ENCODE measurements at regions not wholly inside any gene's neighbourhood (a gene's known extent, or its start where the extent isn't known, plus 50 kb on each side); places are given as distances from the start of the nearest gene placed in this dataset.

GRCh38 chr3:25863416-25863959, 73.6 kb downstream of the OXSM start:
- peak; percentile 48 for TF ChIP-seq CTCF (conservative IDR thresholded peaks at IDR 0.05)
- no peaks in the 10 kb centered on the region for H3K4me1 Mint-ChIP-seq
- H3K27ac Mint-ChIP-seq (ENCODE audit: unreplicated experiment): no peak overlapping the region
- H3K27me3 Mint-ChIP-seq (ENCODE audit: low read depth): no peaks in the 10 kb centered on the region
- H3K4me3 Mint-ChIP-seq: no peak overlapping the region
- no peak for DNase-seq (ENCODE audit: low read depth, low spot score)
- no peaks in the 10 kb centered on the region for H3K36me3 Mint-ChIP-seq (ENCODE audit: low read depth)
- peaks cover 11% of the 10 kb centered on the region for H3K9me3 Mint-ChIP-seq

- no peaks in the 10 kb centered on the region for H3K36me3 Mint-ChIP-seq (ENCODE audit: low read depth)
- no peaks in the 10 kb centered on the region for H3K27me3 Mint-ChIP-seq (ENCODE audit: low read depth)
- H3K4me3 Mint-ChIP-seq: no peak overlapping the region
- no peaks in the 10 kb centered on the region for H3K4me1 Mint-ChIP-seq
- no peaks in the 10 kb centered on the region for H3K9me3 Mint-ChIP-seq
- no peak overlapping the region for H3K27ac Mint-ChIP-seq (ENCODE audit: unreplicated experiment)
- no peak for TF ChIP-seq CTCF (conservative IDR thresholded peaks at IDR 0.05)
- no peak for DNase-seq (ENCODE audit: low read depth, low spot score)
Measured at GRCh38 chr3:25870452-25870851, 80.6 kb downstream of the OXSM start.

GRCh38 chr3:25872200-25872877, 82.4 kb downstream of the OXSM start:
- Mint-ChIP-seq H3K9me3 (no peaks in the 10 kb centered on the region), H3K4me3 (no peak overlapping the region), H3K4me1 (no peaks in the 10 kb centered on the region), H3K27me3 (ENCODE audit: low read depth) (no peaks in the 10 kb centered on the region), H3K27ac (ENCODE audit: unreplicated experiment) (no peak overlapping the region), H3K36me3 (ENCODE audit: low read depth) (no peaks in the 10 kb centered on the region)
- no peak for TF ChIP-seq CTCF (conservative IDR thresholded peaks at IDR 0.05)
- no peak for DNase-seq (ENCODE audit: low read depth, low spot score)

GRCh38 chr3:25883492-25883891, 93.6 kb downstream of the OXSM start:
- H3K36me3 Mint-ChIP-seq (ENCODE audit: low read depth): no peaks in the 10 kb centered on the region
- no peak overlapping the region for H3K27ac Mint-ChIP-seq (ENCODE audit: unreplicated experiment)
- no peak overlapping the region for H3K4me3 Mint-ChIP-seq
- TF ChIP-seq CTCF (conservative IDR thresholded peaks at IDR 0.05): no peak
- no peaks in the 10 kb centered on the region for H3K27me3 Mint-ChIP-seq (ENCODE audit: low read depth)
- no peaks in the 10 kb centered on the region for H3K4me1 Mint-ChIP-seq
- no peak for DNase-seq (ENCODE audit: low read depth, low spot score)
- H3K9me3 Mint-ChIP-seq: peaks cover 3% of the 10 kb centered on the region

GRCh38 chr3:25884981-25885380, 95.1 kb downstream of the OXSM start:
- no peak overlapping the region for H3K4me3 Mint-ChIP-seq
- no peaks in the 10 kb centered on the region for H3K4me1 Mint-ChIP-seq
- no peak for DNase-seq (ENCODE audit: low read depth, low spot score)
- H3K27ac Mint-ChIP-seq (ENCODE audit: unreplicated experiment): no peak overlapping the region
- no peaks in the 10 kb centered on the region for H3K36me3 Mint-ChIP-seq (ENCODE audit: low read depth)
- no peak for TF ChIP-seq CTCF (conservative IDR thresholded peaks at IDR 0.05)
- H3K9me3 Mint-ChIP-seq: peaks cover 3% of the 10 kb centered on the region
- H3K27me3 Mint-ChIP-seq (ENCODE audit: low read depth): no peaks in the 10 kb centered on the region

All from neural crest cell (in vitro differentiated cells).